IMR-90 (cell line): ENCODE measurements at regions not wholly inside any gene's neighbourhood (a gene's known extent, or its start where the extent isn't known, plus 50 kb on each side); places are given as distances from the start of the nearest gene placed in this dataset.

Source experiments
- BHLHE40 ChIP-seq: fragments of 150-350 bp; IDR thresholded peaks from 2 replicates; pipeline ENCODE4 v1.6.1; 2016; ENCODE audit warnings: mild to moderate bottlenecking, low read depth, low read length
- CTCF ChIP-seq: conservative IDR thresholded peaks from 2 replicates; pipeline ENCODE4 v1.5.1; 2012; ENCODE audit warnings: mild to moderate bottlenecking, low read depth, low read length, improper control_type of control experiment
- MAFK ChIP-seq: IDR thresholded peaks from 2 replicates; pipeline ENCODE4 v1.6.1; 2012; ENCODE audit warnings: low read depth, low read length, improper control_type of control experiment
- MXI1 ChIP-seq: IDR thresholded peaks from 2 replicates; pipeline ENCODE4 v1.6.1; 2012; ENCODE audit warnings: low read depth, mild to moderate bottlenecking, low read length, moderate library complexity, borderline replicate concordance
- POLR2A ChIP-seq: IDR thresholded peaks from 2 replicates; pipeline ENCODE4 v1.6.1; 2012; ENCODE audit warnings: mild to moderate bottlenecking, low read depth, low read length
- RAD21 ChIP-seq: IDR thresholded peaks from 2 replicates; pipeline ENCODE4 v1.6.1; 2012; ENCODE audit warnings: low read length, improper control_type of control experiment
- RCOR1 ChIP-seq: IDR thresholded peaks from 2 replicates; pipeline ENCODE4 v1.6.1; 2012; ENCODE audit warnings: mild to moderate bottlenecking, low read length, improper control_type of control experiment; ENCODE audit not compliant: insufficient replicate concordance
- SMC3 ChIP-seq: fragments of 150-350 bp; IDR thresholded peaks from 2 replicates; pipeline ENCODE4 v1.6.1; 2016; ENCODE audit warnings: low read depth, mild to moderate bottlenecking, antibody characterized with exemption, low read length, moderate library complexity
- TF ChIP-seq, protein P1 (sequence below): fragments of 150-350 bp; IDR thresholded peaks from 2 replicates; pipeline ENCODE4 v1.6.1; 2017; ENCODE audit warnings: mild to moderate bottlenecking, antibody characterized with exemption, low read length, low read depth
- TF ChIP-seq, protein P2 (sequence below): fragments of 150-350 bp; IDR thresholded peaks from 2 replicates; pipeline ENCODE4 v1.6.1; 2016; ENCODE audit warnings: low read depth, mild to moderate bottlenecking, low read length, moderate library complexity, borderline replicate concordance

DNA sequence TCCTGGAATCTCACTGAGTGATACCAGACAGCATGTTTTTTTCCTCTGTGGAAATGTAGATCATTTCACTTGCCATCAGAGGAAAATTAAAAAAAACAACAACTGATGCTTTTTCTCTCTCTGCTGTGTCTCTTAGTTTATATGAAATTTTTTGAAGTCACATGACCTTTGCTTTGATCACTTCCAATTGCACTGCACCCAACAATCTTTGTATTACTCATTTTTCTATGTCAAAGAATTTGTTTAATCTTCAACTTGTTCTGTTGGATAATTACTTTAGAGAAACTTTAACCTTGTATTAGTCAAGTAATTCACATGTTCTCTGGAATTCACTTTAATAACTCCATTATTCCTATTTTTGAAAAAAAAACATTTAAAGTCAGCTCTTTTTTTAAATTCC is 1452.7 kb upstream of the CDH8 start:
- TF ChIP-seq CTCF (no peak), MXI1 (no peak), SMC3 (no peak), POLR2A (no peak), RCOR1 (no peak), MAFK (no peak), RAD21 (no peak), BHLHE40 (no peak)
- TF ChIP-seq, protein P1, sequence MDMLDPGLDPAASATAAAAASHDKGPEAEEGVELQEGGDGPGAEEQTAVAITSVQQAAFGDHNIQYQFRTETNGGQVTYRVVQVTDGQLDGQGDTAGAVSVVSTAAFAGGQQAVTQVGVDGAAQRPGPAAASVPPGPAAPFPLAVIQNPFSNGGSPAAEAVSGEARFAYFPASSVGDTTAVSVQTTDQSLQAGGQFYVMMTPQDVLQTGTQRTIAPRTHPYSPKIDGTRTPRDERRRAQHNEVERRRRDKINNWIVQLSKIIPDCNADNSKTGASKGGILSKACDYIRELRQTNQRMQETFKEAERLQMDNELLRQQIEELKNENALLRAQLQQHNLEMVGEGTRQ: no peak; the same call in 1 of the 2 replicates
- TF ChIP-seq, protein P2, sequence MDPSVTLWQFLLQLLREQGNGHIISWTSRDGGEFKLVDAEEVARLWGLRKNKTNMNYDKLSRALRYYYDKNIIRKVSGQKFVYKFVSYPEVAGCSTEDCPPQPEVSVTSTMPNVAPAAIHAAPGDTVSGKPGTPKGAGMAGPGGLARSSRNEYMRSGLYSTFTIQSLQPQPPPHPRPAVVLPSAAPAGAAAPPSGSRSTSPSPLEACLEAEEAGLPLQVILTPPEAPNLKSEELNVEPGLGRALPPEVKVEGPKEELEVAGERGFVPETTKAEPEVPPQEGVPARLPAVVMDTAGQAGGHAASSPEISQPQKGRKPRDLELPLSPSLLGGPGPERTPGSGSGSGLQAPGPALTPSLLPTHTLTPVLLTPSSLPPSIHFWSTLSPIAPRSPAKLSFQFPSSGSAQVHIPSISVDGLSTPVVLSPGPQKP: no peak
